SK-N-SH treated with all-trans-retinoic acid at 6 μM for 48 hours (cell line): ENCODE measurements at regions not wholly inside any gene's neighbourhood (a gene's known extent, or its start where the extent isn't known, plus 50 kb on each side); places are given as distances from the start of the nearest gene placed in this dataset.
"Not testable (repeated sequence)": the region's sequence is repeated elsewhere in the genome, so short reads cannot be mapped to it uniquely, and the experiment has no call there.

ENCODE experiments used
- ATAC-seq: fragments of 200-7000 bp; cut with Tn5 transposase; 3 replicates; pipeline ENCODE4 v1.9.1; 2020; ENCODE audit warnings: mild to moderate bottlenecking, moderate library complexity
- ARNTL ChIP-seq: fragments of 450-650 bp; formaldehyde crosslinking; IDR thresholded peaks from 2 replicates; pipeline ENCODE4 v1.5.0; 2020; ENCODE audit warnings: low read depth, mild to moderate bottlenecking, moderate library complexity, borderline replicate concordance
- BACH2 ChIP-seq: fragments of 250-450 bp; sonication (Bioruptor Pico); IDR thresholded peaks from 2 replicates; pipeline ENCODE4 v1.9.0; 2021; ENCODE audit warnings: mild to moderate bottlenecking, borderline replicate concordance
- CSDC2 ChIP-seq: fragments of 250-450 bp; sonication (Bioruptor Pico); IDR thresholded peaks from 2 replicates; pipeline ENCODE4 v1.5.0; 2020; ENCODE audit warnings: mild to moderate bottlenecking, moderate library complexity
- GLIS3 ChIP-seq: fragments of 250-450 bp; sonication (Bioruptor Pico); IDR thresholded peaks from 2 replicates; pipeline ENCODE4 v1.5.0; 2020; ENCODE audit warnings: mild to moderate bottlenecking, moderate library complexity
- ISL1 ChIP-seq: fragments of 250-450 bp; sonication (Bioruptor Pico); IDR thresholded peaks from 2 replicates; pipeline ENCODE4 v2.1.2; 2022; ENCODE audit warnings: mild to moderate bottlenecking, moderate library complexity
- OSR1 ChIP-seq: fragments of 250-450 bp; sonication (Bioruptor Pico); IDR thresholded peaks from 2 replicates; pipeline ENCODE4 v1.8.0; 2022; ENCODE audit warnings: moderate library complexity, mild to moderate bottlenecking, inconsistent platforms
- PPARA ChIP-seq: fragments of 250-450 bp; sonication (Bioruptor Pico); IDR thresholded peaks from 2 replicates; pipeline ENCODE4 v1.5.0; 2020; ENCODE audit warnings: mild to moderate bottlenecking, borderline replicate concordance
- RARB ChIP-seq: fragments of 250-450 bp; sonication (Bioruptor Pico); IDR thresholded peaks from 2 replicates; pipeline ENCODE4 v1.8.0; 2021; ENCODE audit warnings: mild to moderate bottlenecking, moderate library complexity
- SNAI2 ChIP-seq: fragments of 250-450 bp; sonication (Bioruptor Pico); IDR thresholded peaks from 2 replicates; pipeline ENCODE4 v1.5.0; 2020; ENCODE audit warnings: mild to moderate bottlenecking, moderate library complexity
- TCF4 ChIP-seq: fragments of 250-450 bp; sonication (Bioruptor Pico); IDR thresholded peaks from 2 replicates; pipeline ENCODE4 v1.8.0; 2021; ENCODE audit warnings: mild to moderate bottlenecking, moderate library complexity, borderline replicate concordance
- TOX ChIP-seq: fragments of 250-450 bp; sonication (Bioruptor Pico); IDR thresholded peaks from 2 replicates; pipeline ENCODE4 v1.8.0; 2021; ENCODE audit warnings: mild to moderate bottlenecking, moderate library complexity, borderline replicate concordance
- ZFP3 ChIP-seq: fragments of 250-450 bp; sonication (Bioruptor Pico); IDR thresholded peaks from 2 replicates; pipeline ENCODE4 v1.5.0; 2020; ENCODE audit warnings: mild to moderate bottlenecking, moderate library complexity
- ZFP30 ChIP-seq: fragments of 450-650 bp; formaldehyde crosslinking; IDR thresholded peaks from 2 replicates; pipeline ENCODE4 v1.5.0; 2022; ENCODE audit warnings: mild to moderate bottlenecking, moderate library complexity
- ZNF565 ChIP-seq: fragments of 450-650 bp; formaldehyde crosslinking; conservative IDR thresholded peaks from 2 replicates; pipeline ENCODE4 v1.5.0; 2020; ENCODE audit warnings: low read depth, mild to moderate bottlenecking, moderate library complexity
- ZNF70 ChIP-seq: fragments of 450-650 bp; formaldehyde crosslinking; IDR thresholded peaks from 2 replicates; pipeline ENCODE4 v1.5.0; 2020; ENCODE audit warnings: mild to moderate bottlenecking, moderate library complexity
- ZNF8 ChIP-seq: fragments of 450-650 bp; formaldehyde crosslinking; IDR thresholded peaks from 2 replicates; pipeline ENCODE4 v1.5.0; 2020; ENCODE audit warnings: mild to moderate bottlenecking, moderate library complexity
- TF ChIP-seq, protein P1 (sequence below): fragments of 250-450 bp; sonication (Bioruptor Pico); IDR thresholded peaks from 2 replicates; pipeline ENCODE4 v1.5.1; 2020; ENCODE audit warnings: low read depth, mild to moderate bottlenecking, moderate library complexity
- TF ChIP-seq, protein P2 (sequence below): fragments of 250-450 bp; sonication (Bioruptor Pico); IDR thresholded peaks from 2 replicates; pipeline ENCODE4 v1.8.0; 2020; ENCODE audit warnings: mild to moderate bottlenecking, moderate library complexity, borderline replicate concordance
- TF ChIP-seq, protein P3 (sequence below): fragments of 250-450 bp; sonication (Bioruptor Pico); IDR thresholded peaks from 2 replicates; pipeline ENCODE4 v1.5.1; 2021; ENCODE audit warnings: mild to moderate bottlenecking, moderate library complexity
- TF ChIP-seq, protein P4 (sequence below): fragments of 250-450 bp; sonication (Bioruptor Pico); IDR thresholded peaks from 2 replicates; pipeline ENCODE4 v1.5.0; 2020; ENCODE audit warnings: mild to moderate bottlenecking, moderate library complexity
- TF ChIP-seq, protein P5 (sequence below): fragments of 250-450 bp; sonication (Bioruptor Pico); IDR thresholded peaks from 2 replicates; pipeline ENCODE4 v1.8.0; 2021; ENCODE audit warnings: low read depth, mild to moderate bottlenecking, moderate library complexity, borderline replicate concordance

DNA sequence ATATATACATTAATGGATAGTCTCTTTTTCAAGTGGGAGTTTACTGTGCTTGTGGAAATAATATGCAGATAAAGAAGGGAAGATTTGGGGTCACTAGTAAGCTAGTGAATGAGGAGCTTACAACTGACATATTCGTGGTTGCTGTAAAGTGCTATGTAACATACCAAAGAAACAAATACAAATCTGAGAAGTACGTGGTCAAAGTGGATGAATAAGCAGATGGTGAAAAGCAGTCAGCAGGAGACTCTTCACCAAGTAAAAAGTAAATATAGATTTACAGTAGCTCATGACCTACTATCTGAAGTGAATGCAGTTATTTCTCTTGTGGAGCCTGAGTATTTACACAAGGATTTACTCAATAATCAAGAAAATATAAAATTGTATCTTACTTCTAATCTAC is 136.6 kb upstream of the ELAC2 start:
- ATAC-seq = no peak
- TF ChIP-seq, protein P1, sequence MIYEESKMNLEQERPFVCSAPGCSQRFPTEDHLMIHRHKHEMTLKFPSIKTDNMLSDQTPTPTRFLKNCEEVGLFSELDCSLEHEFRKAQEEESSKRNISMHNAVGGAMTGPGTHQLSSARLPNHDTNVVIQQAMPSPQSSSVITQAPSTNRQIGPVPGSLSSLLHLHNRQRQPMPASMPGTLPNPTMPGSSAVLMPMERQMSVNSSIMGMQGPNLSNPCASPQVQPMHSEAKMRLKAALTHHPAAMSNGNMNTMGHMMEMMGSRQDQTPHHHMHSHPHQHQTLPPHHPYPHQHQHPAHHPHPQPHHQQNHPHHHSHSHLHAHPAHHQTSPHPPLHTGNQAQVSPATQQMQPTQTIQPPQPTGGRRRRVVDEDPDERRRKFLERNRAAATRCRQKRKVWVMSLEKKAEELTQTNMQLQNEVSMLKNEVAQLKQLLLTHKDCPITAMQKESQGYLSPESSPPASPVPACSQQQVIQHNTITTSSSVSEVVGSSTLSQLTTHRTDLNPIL (CRISPR knock-in tag) = no peak
- TF ChIP-seq CSDC2 (no peak), OSR1 (no peak), ZNF70 (CRISPR knock-in tag) (no peak), ZFP3 (CRISPR knock-in tag) (no peak), RARB (CRISPR knock-in tag) (no peak)
- TF ChIP-seq, protein P2, sequence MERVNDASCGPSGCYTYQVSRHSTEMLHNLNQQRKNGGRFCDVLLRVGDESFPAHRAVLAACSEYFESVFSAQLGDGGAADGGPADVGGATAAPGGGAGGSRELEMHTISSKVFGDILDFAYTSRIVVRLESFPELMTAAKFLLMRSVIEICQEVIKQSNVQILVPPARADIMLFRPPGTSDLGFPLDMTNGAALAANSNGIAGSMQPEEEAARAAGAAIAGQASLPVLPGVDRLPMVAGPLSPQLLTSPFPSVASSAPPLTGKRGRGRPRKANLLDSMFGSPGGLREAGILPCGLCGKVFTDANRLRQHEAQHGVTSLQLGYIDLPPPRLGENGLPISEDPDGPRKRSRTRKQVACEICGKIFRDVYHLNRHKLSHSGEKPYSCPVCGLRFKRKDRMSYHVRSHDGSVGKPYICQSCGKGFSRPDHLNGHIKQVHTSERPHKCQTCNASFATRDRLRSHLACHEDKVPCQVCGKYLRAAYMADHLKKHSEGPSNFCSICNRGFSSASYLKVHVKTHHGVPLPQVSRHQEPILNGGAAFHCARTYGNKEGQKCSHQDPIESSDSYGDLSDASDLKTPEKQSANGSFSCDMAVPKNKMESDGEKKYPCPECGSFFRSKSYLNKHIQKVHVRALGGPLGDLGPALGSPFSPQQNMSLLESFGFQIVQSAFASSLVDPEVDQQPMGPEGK (CRISPR knock-in tag) = no peak
- TF ChIP-seq, protein P3, sequence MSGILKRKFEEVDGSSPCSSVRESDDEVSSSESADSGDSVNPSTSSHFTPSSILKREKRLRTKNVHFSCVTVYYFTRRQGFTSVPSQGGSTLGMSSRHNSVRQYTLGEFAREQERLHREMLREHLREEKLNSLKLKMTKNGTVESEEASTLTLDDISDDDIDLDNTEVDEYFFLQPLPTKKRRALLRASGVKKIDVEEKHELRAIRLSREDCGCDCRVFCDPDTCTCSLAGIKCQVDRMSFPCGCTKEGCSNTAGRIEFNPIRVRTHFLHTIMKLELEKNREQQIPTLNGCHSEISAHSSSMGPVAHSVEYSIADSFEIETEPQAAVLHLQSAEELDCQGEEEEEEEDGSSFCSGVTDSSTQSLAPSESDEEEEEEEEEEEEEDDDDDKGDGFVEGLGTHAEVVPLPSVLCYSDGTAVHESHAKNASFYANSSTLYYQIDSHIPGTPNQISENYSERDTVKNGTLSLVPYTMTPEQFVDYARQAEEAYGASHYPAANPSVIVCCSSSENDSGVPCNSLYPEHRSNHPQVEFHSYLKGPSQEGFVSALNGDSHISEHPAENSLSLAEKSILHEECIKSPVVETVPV (CRISPR knock-in tag) = no peak

DNA sequence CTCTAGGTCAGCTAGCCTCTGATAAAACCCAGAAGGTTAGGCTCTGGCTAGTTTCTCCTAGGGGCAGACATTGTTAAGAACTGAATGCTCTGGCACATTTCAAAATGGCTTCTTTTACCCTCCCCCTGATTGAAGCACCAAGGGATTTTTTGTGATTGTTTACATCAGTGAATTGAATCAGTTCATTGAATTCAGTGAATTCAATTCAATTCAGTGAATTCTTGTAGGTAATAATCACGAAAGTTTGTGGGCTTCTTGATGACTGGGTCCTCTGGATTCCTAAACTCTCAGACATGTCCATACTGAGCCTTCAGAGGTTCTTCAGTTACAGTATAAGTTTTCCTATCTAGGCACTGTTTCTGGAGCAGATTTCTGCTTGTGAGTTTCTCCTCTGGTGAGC is 135.2 kb upstream of the ELAC2 start:
- no peak for ATAC-seq
- TF ChIP-seq PPARA (no peak), RARB (CRISPR knock-in tag) (no peak), ZFP3 (CRISPR knock-in tag) (no peak), ZFP30 (CRISPR knock-in tag) (no peak), ISL1 (CRISPR knock-in tag) (no peak), OSR1 (no peak)
- TF ChIP-seq, protein P2 (CRISPR knock-in tag) = no peak

DNA sequence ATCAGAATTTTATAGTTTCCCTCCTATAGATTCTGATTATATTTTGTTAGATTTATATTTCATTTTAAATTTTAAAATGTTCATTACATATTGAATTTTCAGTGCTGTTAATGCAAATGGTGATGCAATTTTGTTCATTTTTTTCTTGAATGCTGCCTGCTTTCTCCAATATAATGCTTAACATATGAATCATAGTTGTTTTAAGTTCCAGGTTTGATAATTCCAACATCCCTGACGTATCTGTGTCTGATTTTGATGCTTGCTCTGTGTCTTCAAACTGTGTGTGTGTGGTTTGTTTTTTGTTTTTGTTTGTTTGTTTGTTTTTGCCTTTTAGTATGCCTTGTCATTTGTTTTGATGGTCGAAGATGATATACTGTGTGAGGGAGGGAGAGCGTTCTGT is 134.7 kb upstream of the ELAC2 start:
- TF ChIP-seq, protein P2 (CRISPR knock-in tag) = no peak
- TF ChIP-seq GLIS3 (CRISPR knock-in tag) (no peak), BACH2 (no peak), ISL1 (CRISPR knock-in tag) (no peak), ZNF70 (CRISPR knock-in tag) (no peak), PPARA (no peak), ARNTL (CRISPR knock-in tag) (no peak), TOX (CRISPR knock-in tag) (no peak), SNAI2 (no peak), ZNF565 (CRISPR knock-in tag) (no peak), ZNF8 (CRISPR knock-in tag) (no peak), ZFP3 (CRISPR knock-in tag) (no peak), RARB (CRISPR knock-in tag) (no peak), TCF4 (no peak)
- TF ChIP-seq, protein P3 (CRISPR knock-in tag) = no peak
- TF ChIP-seq, protein P4, sequence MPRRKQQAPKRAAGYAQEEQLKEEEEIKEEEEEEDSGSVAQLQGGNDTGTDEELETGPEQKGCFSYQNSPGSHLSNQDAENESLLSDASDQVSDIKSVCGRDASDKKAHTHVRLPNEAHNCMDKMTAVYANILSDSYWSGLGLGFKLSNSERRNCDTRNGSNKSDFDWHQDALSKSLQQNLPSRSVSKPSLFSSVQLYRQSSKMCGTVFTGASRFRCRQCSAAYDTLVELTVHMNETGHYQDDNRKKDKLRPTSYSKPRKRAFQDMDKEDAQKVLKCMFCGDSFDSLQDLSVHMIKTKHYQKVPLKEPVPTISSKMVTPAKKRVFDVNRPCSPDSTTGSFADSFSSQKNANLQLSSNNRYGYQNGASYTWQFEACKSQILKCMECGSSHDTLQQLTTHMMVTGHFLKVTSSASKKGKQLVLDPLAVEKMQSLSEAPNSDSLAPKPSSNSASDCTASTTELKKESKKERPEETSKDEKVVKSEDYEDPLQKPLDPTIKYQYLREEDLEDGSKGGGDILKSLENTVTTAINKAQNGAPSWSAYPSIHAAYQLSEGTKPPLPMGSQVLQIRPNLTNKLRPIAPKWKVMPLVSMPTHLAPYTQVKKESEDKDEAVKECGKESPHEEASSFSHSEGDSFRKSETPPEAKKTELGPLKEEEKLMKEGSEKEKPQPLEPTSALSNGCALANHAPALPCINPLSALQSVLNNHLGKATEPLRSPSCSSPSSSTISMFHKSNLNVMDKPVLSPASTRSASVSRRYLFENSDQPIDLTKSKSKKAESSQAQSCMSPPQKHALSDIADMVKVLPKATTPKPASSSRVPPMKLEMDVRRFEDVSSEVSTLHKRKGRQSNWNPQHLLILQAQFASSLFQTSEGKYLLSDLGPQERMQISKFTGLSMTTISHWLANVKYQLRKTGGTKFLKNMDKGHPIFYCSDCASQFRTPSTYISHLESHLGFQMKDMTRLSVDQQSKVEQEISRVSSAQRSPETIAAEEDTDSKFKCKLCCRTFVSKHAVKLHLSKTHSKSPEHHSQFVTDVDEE = no peak
- TF ChIP-seq, protein P5, sequence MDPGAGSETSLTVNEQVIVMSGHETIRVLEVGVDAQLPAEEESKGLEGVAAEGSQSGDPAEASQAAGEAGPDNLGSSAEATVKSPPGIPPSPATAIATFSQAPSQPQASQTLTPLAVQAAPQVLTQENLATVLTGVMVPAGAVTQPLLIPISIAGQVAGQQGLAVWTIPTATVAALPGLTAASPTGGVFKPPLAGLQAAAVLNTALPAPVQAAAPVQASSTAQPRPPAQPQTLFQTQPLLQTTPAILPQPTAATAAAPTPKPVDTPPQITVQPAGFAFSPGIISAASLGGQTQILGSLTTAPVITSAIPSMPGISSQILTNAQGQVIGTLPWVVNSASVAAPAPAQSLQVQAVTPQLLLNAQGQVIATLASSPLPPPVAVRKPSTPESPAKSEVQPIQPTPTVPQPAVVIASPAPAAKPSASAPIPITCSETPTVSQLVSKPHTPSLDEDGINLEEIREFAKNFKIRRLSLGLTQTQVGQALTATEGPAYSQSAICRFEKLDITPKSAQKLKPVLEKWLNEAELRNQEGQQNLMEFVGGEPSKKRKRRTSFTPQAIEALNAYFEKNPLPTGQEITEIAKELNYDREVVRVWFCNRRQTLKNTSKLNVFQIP (CRISPR knock-in tag) = no peak
- no peak for ATAC-seq

DNA sequence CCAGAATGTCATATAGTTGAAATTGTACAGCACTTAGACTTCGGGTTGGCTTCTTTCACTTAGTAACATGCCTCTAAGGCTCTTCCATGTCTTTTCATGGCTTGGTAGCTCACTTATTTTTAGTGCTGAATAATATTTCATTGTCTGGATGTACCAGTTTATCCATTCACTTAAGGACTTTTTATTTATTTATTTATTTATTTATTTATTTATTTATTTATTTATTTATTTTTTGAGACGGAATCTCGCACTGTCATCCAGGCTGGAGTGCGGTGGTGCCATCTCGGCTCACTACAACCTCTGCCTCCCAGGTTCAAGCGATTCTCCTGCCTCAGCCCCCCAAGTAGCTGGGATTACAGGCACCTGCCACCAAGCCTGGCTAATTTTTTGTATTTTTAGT is 132.9 kb upstream of the ELAC2 start:
- ATAC-seq = not testable (repeated sequence)
